ENCODE measurements at regions not wholly inside any gene's neighbourhood (a gene's known extent, or its start where the extent isn't known, plus 50 kb on each side); places are given as distances from the start of the nearest gene placed in this dataset.

GRCh38 chr17:52390422-52390821, 231.9 kb upstream of the CA10 start:
- no peak for DNase-seq
- Histone ChIP-seq H3K27me3 (replicated peaks) (no peaks in the 10 kb centered on the region), H3K36me3 (replicated peaks) (no peaks in the 10 kb centered on the region), H3K4me3 (ENCODE audit: low read depth, low read length) (no peak overlapping the region), H3K27ac (no peak overlapping the region)
- in situ Hi-C loops (cut with HindIII; ENCODE audit: low pct_ligation_motif_present, low sequenced_read_pairs): no loop called here
- TF ChIP-seq CTCF (IDR thresholded peaks at IDR 0.05; ENCODE audit: low read depth, low read length, missing control alignments): no peak

- in situ Hi-C loops (cut with HindIII; ENCODE audit: low pct_ligation_motif_present, low sequenced_read_pairs): no loop called here
- Histone ChIP-seq H3K36me3 (replicated peaks) (no peaks in the 10 kb centered on the region), H3K4me3 (ENCODE audit: low read depth, low read length) (no peak overlapping the region), H3K27me3 (replicated peaks) (no peaks in the 10 kb centered on the region), H3K27ac (no peak overlapping the region)
- DNase-seq: no peak
- no peak for TF ChIP-seq CTCF (IDR thresholded peaks at IDR 0.05; ENCODE audit: low read depth, low read length, missing control alignments)
Measured at GRCh38 chr17:52389632-52390031, 231.1 kb upstream of the CA10 start.

GRCh38 chr17:52388941-52389340, 230.4 kb upstream of the CA10 start:
- DNase-seq: no peak
- Histone ChIP-seq H3K27ac (no peak overlapping the region), H3K27me3 (replicated peaks) (no peaks in the 10 kb centered on the region), H3K36me3 (replicated peaks) (no peaks in the 10 kb centered on the region), H3K4me3 (ENCODE audit: low read depth, low read length) (no peak overlapping the region)
- in situ Hi-C loops (cut with HindIII; ENCODE audit: low pct_ligation_motif_present, low sequenced_read_pairs): no loop called here
- no peak for TF ChIP-seq CTCF (IDR thresholded peaks at IDR 0.05; ENCODE audit: low read depth, low read length, missing control alignments)

- no peak for DNase-seq
- in situ Hi-C loops (cut with HindIII; ENCODE audit: low pct_ligation_motif_present, low sequenced_read_pairs): no loop called here
- Histone ChIP-seq H3K27ac (no peak overlapping the region), H3K4me3 (ENCODE audit: low read depth, low read length) (no peak overlapping the region), H3K27me3 (replicated peaks) (no peaks in the 10 kb centered on the region), H3K36me3 (replicated peaks) (no peaks in the 10 kb centered on the region)
- no peak for TF ChIP-seq CTCF (IDR thresholded peaks at IDR 0.05; ENCODE audit: low read depth, low read length, missing control alignments)
Measured at GRCh38 chr17:52384695-52385094, 226.2 kb upstream of the CA10 start.

- peak; percentile 29 for TF ChIP-seq CTCF (IDR thresholded peaks at IDR 0.05; ENCODE audit: low read depth, low read length, missing control alignments)
- H3K27me3 ChIP-seq (replicated peaks): no peaks in the 10 kb centered on the region
- DNase-seq: peak; percentile 11
- in situ Hi-C loops (cut with HindIII; ENCODE audit: low pct_ligation_motif_present, low sequenced_read_pairs): no loop called here
- H3K27ac ChIP-seq: no peak overlapping the region
- no peak overlapping the region for H3K4me3 ChIP-seq (ENCODE audit: low read depth, low read length)
- no peaks in the 10 kb centered on the region for H3K36me3 ChIP-seq (replicated peaks)
Measured at GRCh38 chr17:52383493-52384100, 225.1 kb upstream of the CA10 start.

- in situ Hi-C loops (cut with HindIII; ENCODE audit: low pct_ligation_motif_present, low sequenced_read_pairs): no loop called here
Measured at GRCh38 chr17:52378860-52379259, 220.3 kb upstream of the CA10 start.

More at GRCh38 chr17:52378860-52379259, 220.3 kb upstream of the CA10 start:
- Histone ChIP-seq H3K36me3 (replicated peaks) (no peaks in the 10 kb centered on the region), H3K27me3 (replicated peaks) (no peaks in the 10 kb centered on the region), H3K27ac (no peak overlapping the region), H3K4me3 (ENCODE audit: low read depth, low read length) (no peak overlapping the region)
- no peak for DNase-seq
- no peak for TF ChIP-seq CTCF (IDR thresholded peaks at IDR 0.05; ENCODE audit: low read depth, low read length, missing control alignments)
